GDM1 (cell line): ENCODE measurements at regions not wholly inside any gene's neighbourhood (a gene's known extent, or its start where the extent isn't known, plus 50 kb on each side); places are given as distances from the start of the nearest gene placed in this dataset.
"Not testable (repeated sequence)": the region's sequence is repeated elsewhere in the genome, so short reads cannot be mapped to it uniquely, and the experiment has no call there.

Experiments
- DNase-seq: peaks from one replicate; lab custom pipeline; 2025; lab: John Stamatoyannopoulos, UW

- no peak for DNase-seq
Measured at GRCh38 chr9:81344366-81344765, 345.0 kb downstream of the TLE1 start.

- no peak for DNase-seq
Measured at GRCh38 chr9:81335879-81336421, 353.4 kb downstream of the TLE1 start.

GRCh38 chr9:81321551-81321950 lies 367.8 kb downstream of the TLE1 start:
- no peak for DNase-seq

- DNase-seq, result no peak
Measured at GRCh38 chr9:81320909-81321482, 368.4 kb downstream of the TLE1 start.

- no peak for DNase-seq
Measured at GRCh38 chr9:81318571-81318970, 370.8 kb downstream of the TLE1 start.

GRCh38 chr9:81317939-81318338 lies 371.4 kb downstream of the TLE1 start:
- DNase-seq, result no peak

- DNase-seq, result no peak
Measured at GRCh38 chr9:81317223-81317622, 372.1 kb downstream of the TLE1 start.

- no peak for DNase-seq
Measured at GRCh38 chr9:81314490-81314889, 374.9 kb downstream of the TLE1 start.

- DNase-seq, result no peak
Measured at GRCh38 chr9:81313877-81314276, 375.5 kb downstream of the TLE1 start.

- DNase-seq, result no peak
Measured at GRCh38 chr9:81312346-81312745, 377.0 kb downstream of the TLE1 start.

- DNase-seq, result no peak
Measured at GRCh38 chr9:81308404-81308803, 380.9 kb downstream of the TLE1 start.

GRCh38 chr9:81307791-81308190 lies 381.6 kb downstream of the TLE1 start:
- not testable (repeated sequence) for DNase-seq

GRCh38 chr9:81305561-81306182 lies 383.7 kb downstream of the TLE1 start:
- DNase-seq, result no peak

GRCh38 chr9:81303658-81304057 lies 385.7 kb downstream of the TLE1 start:
- no peak for DNase-seq

- no peak for DNase-seq
Measured at GRCh38 chr9:81293651-81294050, 395.7 kb downstream of the TLE1 start.

GRCh38 chr9:81292056-81292805 lies 397.1 kb downstream of the TLE1 start:
- no peak for DNase-seq

GRCh38 chr9:81289622-81290021 lies 399.7 kb downstream of the TLE1 start:
- no peak for DNase-seq

- DNase-seq, result no peak
Measured at GRCh38 chr9:81268048-81268447, 421.3 kb downstream of the TLE1 start.

- no peak for DNase-seq
Measured at GRCh38 chr9:81266674-81267073, 422.7 kb downstream of the TLE1 start.

GRCh38 chr9:81266086-81266485 lies 423.3 kb downstream of the TLE1 start:
- no peak for DNase-seq

- DNase-seq, result no peak
Measured at GRCh38 chr9:81264516-81264915, 424.8 kb downstream of the TLE1 start.

- DNase-seq, result no peak
Measured at GRCh38 chr9:81259896-81260295, 429.5 kb downstream of the TLE1 start.

- DNase-seq, result no peak
Measured at GRCh38 chr9:81256368-81256767, 433.0 kb downstream of the TLE1 start.
